HG03378 (cell line): ENCODE measurements at regions not wholly inside any gene's neighbourhood (a gene's known extent, or its start where the extent isn't known, plus 50 kb on each side); places are given as distances from the start of the nearest gene placed in this dataset.

Experiments
- ATAC-seq: cut with Tn5 transposase; IDR thresholded peaks from one replicate; pipeline ENCODE4 v1.9.1; 2021; ENCODE audit warnings: mild to moderate bottlenecking, moderate library complexity; ENCODE audit not compliant: unreplicated experiment

- ATAC-seq: no peak
Observed at GRCh38 chr6:6704103-6705060, 115.9 kb downstream of the LY86 start.

DNA sequence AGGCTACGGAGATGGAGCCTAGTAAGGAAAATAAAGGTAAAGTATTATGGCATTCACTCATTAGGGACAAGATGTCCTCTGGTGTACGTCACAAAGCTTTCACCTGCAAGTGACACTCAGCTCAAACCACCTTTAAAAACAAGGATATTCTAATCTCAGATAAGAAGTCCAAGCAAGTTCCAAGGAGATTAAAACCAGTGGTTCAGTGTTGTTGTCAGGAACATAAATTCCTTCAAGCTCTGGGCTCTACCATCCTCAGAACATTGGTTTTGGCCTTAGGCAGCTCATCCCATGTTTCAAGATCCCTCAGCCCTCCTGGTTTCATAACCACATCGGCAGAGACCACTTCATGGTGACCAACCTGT lies 116.5 kb downstream of the LY86 start:
- no peak for ATAC-seq

DNA sequence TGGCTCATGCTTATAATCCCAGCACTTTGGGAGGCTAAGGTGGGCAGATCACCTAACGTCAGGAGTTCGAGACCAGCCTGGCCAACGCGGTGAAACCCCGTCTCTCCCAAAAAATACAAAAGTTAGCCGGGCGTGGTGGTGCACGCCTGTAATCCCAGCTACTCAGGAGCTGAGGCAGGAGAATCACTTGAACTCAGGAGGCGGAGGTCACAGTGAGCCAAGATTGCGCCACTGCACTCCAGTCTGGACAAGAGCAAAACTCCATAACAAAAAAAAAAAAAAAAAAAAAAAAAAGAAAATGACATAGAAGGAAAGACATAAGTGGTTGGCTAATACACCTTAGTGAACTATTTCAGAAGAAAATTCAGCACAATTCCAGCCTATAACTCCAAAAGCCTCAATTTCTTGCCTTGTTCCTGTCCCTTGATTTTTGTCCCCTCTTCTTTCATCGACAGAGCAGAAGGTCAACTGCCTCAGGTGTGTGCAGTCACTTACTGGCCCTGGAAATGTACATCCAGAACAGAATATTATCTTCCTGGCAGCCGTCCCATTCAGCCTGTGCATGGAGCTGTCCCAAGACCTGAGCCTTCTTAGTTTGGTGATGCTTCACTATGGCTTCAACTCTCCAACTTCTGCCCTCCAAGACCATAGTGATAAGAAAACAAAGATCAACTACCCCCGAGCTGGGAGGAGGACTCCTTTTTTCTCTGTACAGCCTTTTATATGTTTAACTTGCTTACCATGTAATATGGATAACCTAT lies 117.6 kb downstream of the LY86 start:
- no peak for ATAC-seq

- ATAC-seq: no peak
Observed at GRCh38 chr6:6707143-6707542, 118.6 kb downstream of the LY86 start.

DNA sequence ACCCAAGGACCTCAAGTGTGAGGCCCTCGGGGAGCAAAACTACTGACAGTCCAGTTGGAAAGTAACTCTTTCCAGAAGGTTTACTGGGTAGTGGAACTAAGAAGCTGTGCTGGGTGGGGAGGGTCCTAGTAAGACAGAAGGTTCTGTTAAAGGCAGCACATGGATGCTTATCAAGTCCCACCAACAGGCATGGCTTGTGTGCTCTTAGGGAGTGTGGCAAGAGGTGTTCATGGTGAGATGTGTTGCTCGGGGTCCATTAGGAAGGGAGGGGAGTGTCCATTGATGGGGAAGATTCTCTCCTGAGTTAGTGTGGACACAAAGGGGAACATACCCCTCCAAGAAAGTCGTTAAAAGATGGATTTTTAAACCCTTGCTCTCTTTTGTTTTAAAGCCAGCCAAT lies 120.6 kb downstream of the LY86 start:
- ATAC-seq: no peak

DNA sequence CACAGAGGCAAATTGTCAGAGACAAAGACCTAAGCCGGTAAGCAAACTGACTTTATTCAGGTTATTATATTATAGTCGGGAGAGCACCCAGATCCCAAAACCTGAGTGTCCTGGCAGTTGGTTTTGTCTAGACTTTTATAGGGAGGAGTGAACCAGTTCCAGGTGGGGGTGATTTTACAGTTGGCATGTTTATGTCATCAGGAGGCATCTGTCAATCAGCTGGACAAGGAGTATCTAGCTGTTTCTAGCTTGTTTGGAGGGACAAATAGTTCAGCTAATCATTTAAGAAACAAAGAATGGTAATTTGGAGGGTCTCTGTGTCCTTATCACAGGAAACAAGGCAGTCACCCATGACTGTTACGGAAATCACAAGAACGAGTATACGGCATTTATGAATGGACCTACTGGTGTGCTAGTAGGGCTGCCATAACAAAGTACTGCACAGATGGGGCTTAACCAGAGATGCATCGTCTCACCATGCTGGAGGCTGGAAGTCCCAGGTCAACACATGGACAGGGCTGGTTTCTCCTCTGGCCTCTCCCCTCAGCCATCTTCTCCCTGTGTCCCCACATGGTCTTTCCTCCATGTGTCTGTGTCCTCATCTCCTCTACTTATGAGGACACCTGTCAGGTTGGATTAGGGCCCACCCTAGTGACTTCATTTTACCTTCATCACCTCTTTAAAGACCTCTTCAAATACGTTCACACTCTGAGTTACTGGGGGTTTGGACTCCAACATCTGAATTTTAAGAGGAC lies 122.7 kb downstream of the LY86 start:
- ATAC-seq: no peak

DNA sequence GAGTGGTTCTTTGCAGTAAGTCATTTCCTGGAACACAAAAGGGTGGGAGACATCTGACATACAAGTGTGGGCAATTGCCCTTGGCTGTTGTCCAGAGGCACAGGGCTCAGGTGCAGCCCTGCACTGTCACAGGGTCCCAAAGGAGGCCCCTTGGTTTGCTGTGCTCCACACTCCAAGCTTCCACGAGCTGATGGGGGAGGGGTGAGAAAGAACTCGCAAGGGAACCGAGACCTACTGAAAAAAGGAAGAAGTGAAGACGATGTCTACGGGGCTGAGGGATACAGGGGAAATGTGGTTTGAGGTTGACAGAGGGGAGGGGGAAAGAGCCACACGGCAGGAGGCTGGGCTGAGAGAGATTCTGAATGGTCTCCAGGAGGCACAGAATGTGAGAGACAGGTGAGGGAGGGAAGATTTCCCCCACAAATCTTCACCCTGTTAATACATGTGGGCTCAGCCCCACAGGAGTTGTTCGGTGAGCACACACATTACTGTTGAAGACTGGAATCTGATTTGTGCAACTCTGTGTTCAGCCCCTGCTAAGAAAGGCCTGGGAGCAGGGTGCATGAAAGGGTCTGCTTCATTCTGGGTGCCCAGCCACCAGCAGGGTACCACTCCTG lies 123.4 kb downstream of the LY86 start:
- no peak for ATAC-seq

GRCh38 chr6:6712449-6713403 lies 124.2 kb downstream of the LY86 start:
- no peak for ATAC-seq

DNA sequence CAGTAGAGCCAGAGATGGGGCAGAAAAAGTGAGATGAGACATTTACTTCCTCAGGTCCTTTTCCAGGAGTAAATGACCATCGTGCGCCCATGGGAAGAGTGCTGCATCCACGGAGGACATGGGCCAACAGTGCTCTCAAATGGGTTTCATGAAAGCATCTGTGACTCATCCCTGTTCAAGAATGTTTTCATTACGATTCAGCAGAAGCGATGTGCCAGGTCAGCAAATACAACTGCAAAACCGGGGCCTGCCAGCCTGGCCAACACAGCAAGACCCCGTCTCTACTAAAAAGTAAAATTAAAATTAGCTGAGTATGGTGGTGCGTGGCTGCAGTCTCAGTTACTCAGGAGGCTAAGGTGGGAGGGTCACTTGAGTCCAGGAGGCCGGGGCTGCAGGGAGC lies 125.1 kb downstream of the LY86 start:
- ATAC-seq: no peak

DNA sequence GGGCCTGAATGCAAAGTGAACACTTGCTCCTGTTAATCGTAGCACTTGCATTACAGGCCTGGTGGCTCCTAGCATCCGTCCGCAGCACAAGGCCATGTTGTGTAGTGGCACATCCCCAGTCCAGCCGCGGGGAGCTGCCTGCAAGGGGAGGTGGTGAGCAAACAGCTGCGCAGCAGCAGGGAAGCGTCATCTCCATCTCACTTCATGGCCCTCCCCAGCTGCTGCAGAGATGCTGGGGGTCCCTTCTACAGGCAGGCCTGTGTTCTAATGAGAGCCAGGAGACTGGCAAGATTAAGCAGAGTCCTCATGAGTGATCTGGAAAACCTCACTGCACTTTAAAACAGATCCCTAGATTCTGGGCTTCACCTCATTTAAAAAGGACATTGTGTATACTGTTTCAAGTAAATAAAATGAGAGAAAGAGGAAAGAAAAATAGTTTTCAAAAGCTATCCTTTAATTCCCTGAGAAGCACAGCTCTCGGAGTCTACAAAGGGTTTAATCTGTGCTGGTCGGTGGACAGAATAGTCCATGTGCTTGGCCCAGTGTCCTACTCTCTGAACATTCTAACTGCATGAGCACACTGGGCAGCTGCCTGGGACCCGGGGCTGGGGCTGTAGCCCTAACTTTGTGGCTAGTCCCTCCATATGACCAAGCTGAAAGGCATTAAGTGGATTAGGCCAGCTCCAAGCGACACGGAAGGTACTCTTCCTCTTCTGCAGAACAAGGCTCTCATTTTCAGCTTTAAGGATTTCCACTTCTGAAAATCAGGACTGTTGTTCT lies 125.8 kb downstream of the LY86 start:
- no peak for ATAC-seq

- ATAC-seq: no peak
Observed at GRCh38 chr6:6714953-6715352, 126.4 kb downstream of the LY86 start.

DNA sequence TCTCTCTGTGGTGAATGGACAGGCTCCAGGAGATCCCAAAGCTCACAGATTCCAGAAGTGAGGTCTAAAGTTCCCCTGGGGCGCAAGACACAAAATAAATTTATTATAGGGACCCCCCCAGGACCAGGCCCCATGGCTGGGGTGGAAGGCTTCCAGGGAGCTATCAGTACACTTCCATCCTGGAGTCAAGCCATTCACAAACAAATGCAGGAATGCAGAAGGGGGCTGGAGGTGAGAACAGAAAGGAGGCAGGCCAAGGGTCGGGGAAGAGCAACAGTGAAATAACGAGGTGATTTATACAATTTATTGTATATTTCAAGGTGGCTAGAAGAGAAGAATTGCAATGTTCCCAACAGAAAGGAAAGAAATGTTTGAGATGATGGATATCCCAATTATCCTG lies 126.9 kb downstream of the LY86 start:
- ATAC-seq: no peak

DNA sequence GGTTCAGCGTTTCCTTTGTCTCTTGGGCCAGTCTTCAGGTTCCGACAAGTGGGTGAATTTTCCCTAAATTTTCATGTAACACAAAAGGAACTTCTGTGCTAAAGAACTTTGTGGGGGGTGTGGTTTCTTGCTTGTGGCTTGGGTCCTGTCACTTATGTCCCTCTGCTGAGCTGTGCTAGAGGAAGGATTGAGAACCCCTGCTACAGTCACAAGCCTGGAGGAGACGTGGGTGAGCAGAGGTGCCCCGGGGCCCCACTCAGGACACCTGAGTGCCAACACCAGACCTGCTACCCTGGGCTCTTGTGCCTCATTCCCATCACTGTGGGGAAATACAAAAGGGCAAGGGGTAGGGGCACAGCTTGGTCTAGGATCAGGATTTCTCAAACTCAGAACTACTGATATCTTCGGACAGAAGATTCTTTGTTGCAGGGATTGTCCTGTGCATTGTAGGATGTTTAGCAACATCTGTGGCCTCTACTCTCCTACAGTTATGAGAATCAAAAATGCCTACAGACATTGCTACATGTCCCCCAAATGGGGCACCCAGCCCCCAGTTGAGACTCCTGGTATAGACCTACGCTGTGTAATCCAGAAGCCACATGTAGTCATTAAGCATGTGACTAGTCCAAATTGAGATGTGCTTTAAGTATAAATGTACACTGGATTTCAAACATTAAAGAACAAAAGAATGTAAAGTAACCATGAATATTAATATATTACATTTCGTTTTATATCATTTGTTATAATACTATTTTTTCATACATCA lies 128.7 kb downstream of the LY86 start:
- ATAC-seq: no peak

DNA sequence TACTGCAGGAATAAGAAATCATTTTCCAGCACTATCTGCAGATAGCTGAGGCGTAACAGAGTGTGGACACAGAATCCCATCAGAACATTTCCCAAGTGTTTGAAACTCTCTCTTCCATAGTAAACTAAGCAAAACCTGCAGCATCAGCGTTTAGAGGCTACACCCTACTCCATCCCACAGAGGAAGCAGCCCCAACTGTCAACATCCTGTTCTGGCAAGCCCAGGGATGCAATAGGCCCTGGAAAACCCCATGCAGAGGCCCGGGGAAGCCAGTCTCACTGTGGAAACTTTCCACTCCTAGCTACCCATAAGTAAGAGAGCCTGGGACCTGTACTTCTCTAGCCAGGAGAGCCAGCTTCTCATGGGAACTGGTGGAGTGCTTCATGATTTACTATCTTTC lies 129.4 kb downstream of the LY86 start:
- ATAC-seq: no peak

DNA sequence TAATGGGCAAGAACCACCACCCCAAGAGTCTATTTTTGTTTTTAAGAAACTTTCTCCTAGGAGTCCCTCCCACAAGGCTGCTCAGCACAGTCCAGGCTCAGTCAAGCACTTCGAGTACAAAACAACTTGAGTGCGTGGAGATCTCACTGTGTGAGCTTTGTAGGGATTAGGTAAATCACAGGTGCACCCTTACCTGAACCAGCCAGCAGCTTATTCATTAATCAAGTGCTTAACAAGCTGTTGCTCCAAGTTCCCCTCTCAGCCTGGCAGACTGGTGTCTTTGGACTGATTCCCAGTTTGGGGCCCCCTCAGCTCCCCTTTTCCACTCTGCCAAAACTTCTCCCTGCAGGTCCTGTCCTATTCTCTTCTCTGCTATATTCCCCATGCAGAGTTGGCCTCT lies 133.1 kb downstream of the LY86 start:
- ATAC-seq: no peak

GRCh38 chr6:6722195-6722594 lies 133.7 kb downstream of the LY86 start:
- ATAC-seq: no peak

GRCh38 chr6:6723361-6723760 lies 134.8 kb downstream of the LY86 start:
- ATAC-seq: no peak

GRCh38 chr6:6723921-6724538 lies 135.5 kb downstream of the LY86 start:
- no peak for ATAC-seq
